Mesendoderm (in vitro differentiated cells): ENCODE measurements at regions not wholly inside any gene's neighbourhood (a gene's known extent, or its start where the extent isn't known, plus 50 kb on each side); places are given as distances from the start of the nearest gene placed in this dataset.
A peak's percentile ranks its signal among the peaks of the same experiment; 100 is the strongest.

ENCODE experiments used
- DNase-seq: peaks from one replicate; pipeline ENCODE4 v3.0.0; 2013
- H2AK5ac ChIP-seq: 2 replicates; pipeline ENCODE4 v1.6.1; 2013; ENCODE audit warnings: low read length, inconsistent platforms
- H2BK120ac ChIP-seq: 2 replicates; pipeline ENCODE4 v1.6.1; 2013; ENCODE audit warnings: low read depth, mild to moderate bottlenecking, low read length, moderate library complexity, mixed read lengths
- H2BK15ac ChIP-seq: replicated peaks from 2 replicates; pipeline ENCODE4 v1.6.1; 2013; ENCODE audit warnings: low read depth, mild to moderate bottlenecking, moderate library complexity
- H2BK5ac ChIP-seq: 2 replicates; pipeline ENCODE4 v1.6.1; 2013; ENCODE audit warnings: low read length, inconsistent platforms
- H3K18ac ChIP-seq: 2 replicates; pipeline ENCODE4 v1.6.1; 2013; ENCODE audit warnings: mild to moderate bottlenecking, low read length, mixed read lengths
- H3K23ac ChIP-seq: one replicate; pipeline ENCODE4 v1.6.1; 2013; ENCODE audit warnings: low read length
- H3K27ac ChIP-seq: 2 replicates; pipeline ENCODE4 v1.5.1; 2013; ENCODE audit warnings: low read depth, mild to moderate bottlenecking, inconsistent platforms, low read length, moderate library complexity
- H3K27me3 ChIP-seq: 2 replicates; pipeline ENCODE4 v1.6.1; 2013; ENCODE audit warnings: low read length, control low read depth, mild to moderate bottlenecking, inconsistent platforms; ENCODE audit not compliant: insufficient read depth, poor library complexity
- H3K36me3 ChIP-seq: 2 replicates; pipeline ENCODE4 v1.6.1; 2013; ENCODE audit warnings: low read length, inconsistent platforms; ENCODE audit not compliant: control insufficient read depth, insufficient read depth
- H3K4ac ChIP-seq: one replicate; pipeline ENCODE4 v1.6.1; 2013; ENCODE audit warnings: low read depth, mild to moderate bottlenecking, low read length, moderate library complexity
- H3K4me1 ChIP-seq: 2 replicates; pipeline ENCODE4 v1.6.1; 2013; ENCODE audit warnings: low read depth, low read length, inconsistent platforms; ENCODE audit not compliant: control insufficient read depth
- H3K4me2 ChIP-seq: 2 replicates; pipeline ENCODE4 v1.6.1; 2013; ENCODE audit warnings: low read length
- H3K4me3 ChIP-seq: 2 replicates; pipeline ENCODE4 v1.5.1; 2013; ENCODE audit warnings: mild to moderate bottlenecking, low read length
- H3K56ac ChIP-seq: one replicate; pipeline ENCODE4 v1.6.1; 2013; ENCODE audit warnings: low read length
- H3K79me1 ChIP-seq: 2 replicates; pipeline ENCODE4 v1.6.1; 2013; ENCODE audit warnings: low read length, inconsistent platforms
- H3K79me2 ChIP-seq: 2 replicates; pipeline ENCODE4 v1.6.1; 2013; ENCODE audit warnings: mild to moderate bottlenecking, low read length; ENCODE audit not compliant: control insufficient read depth, insufficient read depth
- H3K9ac ChIP-seq: 2 replicates; pipeline ENCODE4 v1.6.1; 2013; ENCODE audit warnings: low read length, inconsistent platforms
- H4K5ac ChIP-seq: one replicate; pipeline ENCODE4 v1.6.1; 2013; ENCODE audit warnings: low read length
- H4K8ac ChIP-seq: one replicate; pipeline ENCODE4 v1.6.1; 2013; ENCODE audit warnings: low read depth, mild to moderate bottlenecking, control low read depth, low read length, moderate library complexity
- WGBS: extraction: QIAGEN DNeasy Blood & Tissue Kit; methylation state at CpG from one replicate; pipeline ENCODE4 v1.1.7; 2013; ENCODE audit warnings: low lambda C conversion rate, missing lambda C conversion rate; ENCODE audit not compliant: insufficient coverage; ENCODE audit errors: extremely low coverage; 5-methylcytosine and 5-hydroxymethylcytosine counted together

- H3K79me1 ChIP-seq, result peaks cover 10% of the 10 kb centered on the region
- H3K56ac ChIP-seq, result no peak overlapping the region
- no peak overlapping the region for H3K9ac ChIP-seq
- DNase-seq, result no peak
- no peak overlapping the region for H2AK5ac ChIP-seq
- H3K4me3 ChIP-seq, result no peak overlapping the region
- H3K27ac ChIP-seq, result no peak overlapping the region
- no CpG with 5 or more reads among the region's 24 CpGs for WGBS
- no peaks in the 10 kb centered on the region for H3K4me1 ChIP-seq
- H2BK5ac ChIP-seq, result no peak overlapping the region
- no peaks in the 10 kb centered on the region for H3K79me2 ChIP-seq
- no peaks in the 10 kb centered on the region for H3K36me3 ChIP-seq
- no peak overlapping the region for H2BK120ac ChIP-seq
- no peak overlapping the region for H3K4ac ChIP-seq
- H3K27me3 ChIP-seq, result no peaks in the 10 kb centered on the region
- H2BK15ac ChIP-seq, result no peak overlapping the region
- H4K8ac ChIP-seq, result no peak overlapping the region
- H3K4me2 ChIP-seq, result no peak overlapping the region
- H3K18ac ChIP-seq, result no peak overlapping the region
- no peak overlapping the region for H4K5ac ChIP-seq
- H3K23ac ChIP-seq, result no peak overlapping the region
These were observed 112.1 kb downstream of the GLI2 start for GRCh38 chr2:120847700-120848321.

- Histone ChIP-seq H2BK5ac (no peak overlapping the region), H4K8ac (no peak overlapping the region), H2BK15ac (no peak overlapping the region), H3K23ac (no peak overlapping the region), H3K36me3 (no peaks in the 10 kb centered on the region), H3K4me3 (no peak overlapping the region), H3K79me1 (peaks cover 11% of the 10 kb centered on the region), H3K27ac (no peak overlapping the region), H2BK120ac (no peak overlapping the region), H3K4ac (no peak overlapping the region), H3K4me1 (no peaks in the 10 kb centered on the region), H4K5ac (no peak overlapping the region), H3K56ac (no peak overlapping the region), H3K79me2 (no peaks in the 10 kb centered on the region), H3K18ac (no peak overlapping the region), H3K9ac (no peak overlapping the region), H2AK5ac (no peak overlapping the region), H3K27me3 (no peaks in the 10 kb centered on the region), H3K4me2 (no peak overlapping the region)
- WGBS, result no CpG with 5 or more reads among the region's 2 CpGs
- DNase-seq, result no peak
These were observed 113.6 kb downstream of the GLI2 start for GRCh38 chr2:120849278-120849677.

GRCh38 chr2:120850551-120850950 is 114.9 kb downstream of the GLI2 start:
- DNase-seq, result no peak
- Histone ChIP-seq H3K79me2 (no peaks in the 10 kb centered on the region), H3K27ac (no peak overlapping the region), H3K36me3 (no peaks in the 10 kb centered on the region), H3K27me3 (no peaks in the 10 kb centered on the region), H3K79me1 (peaks cover 9% of the 10 kb centered on the region), H3K18ac (no peak overlapping the region), H2BK15ac (no peak overlapping the region), H3K56ac (no peak overlapping the region), H4K8ac (no peak overlapping the region), H3K9ac (no peak overlapping the region), H4K5ac (no peak overlapping the region), H3K4me1 (no peaks in the 10 kb centered on the region), H2AK5ac (no peak overlapping the region), H3K23ac (no peak overlapping the region), H3K4me2 (no peak overlapping the region), H2BK120ac (no peak overlapping the region), H3K4me3 (no peak overlapping the region), H3K4ac (no peak overlapping the region), H2BK5ac (no peak overlapping the region)
- WGBS, result no CpG with 5 or more reads among the region's 5 CpGs

- Histone ChIP-seq H3K56ac (no peak overlapping the region), H3K27ac (no peak overlapping the region), H3K4me3 (no peak overlapping the region), H3K79me2 (no peaks in the 10 kb centered on the region), H2AK5ac (no peak overlapping the region), H4K5ac (no peak overlapping the region), H2BK5ac (no peak overlapping the region), H3K9ac (no peak overlapping the region), H3K27me3 (no peaks in the 10 kb centered on the region), H2BK15ac (no peak overlapping the region), H4K8ac (no peak overlapping the region), H3K4me2 (no peak overlapping the region), H2BK120ac (no peak overlapping the region), H3K4me1 (no peaks in the 10 kb centered on the region), H3K23ac (no peak overlapping the region), H3K4ac (no peak overlapping the region), H3K18ac (no peak overlapping the region), H3K79me1 (peaks cover 9% of the 10 kb centered on the region), H3K36me3 (no peaks in the 10 kb centered on the region)
- DNase-seq, result peak; percentile 54
- WGBS, result no CpG with 5 or more reads among the region's 3 CpGs
These were observed 115.6 kb downstream of the GLI2 start for GRCh38 chr2:120851116-120851773.

- Histone ChIP-seq H3K27ac (no peak overlapping the region), H3K4me2 (no peak overlapping the region), H3K4me3 (no peak overlapping the region), H3K9ac (no peak overlapping the region), H3K56ac (no peak overlapping the region), H3K79me2 (no peaks in the 10 kb centered on the region), H4K5ac (no peak overlapping the region), H3K18ac (no peak overlapping the region), H3K79me1 (peaks cover 10% of the 10 kb centered on the region), H2AK5ac (no peak overlapping the region), H3K27me3 (no peaks in the 10 kb centered on the region), H2BK5ac (no peak overlapping the region), H3K36me3 (no peaks in the 10 kb centered on the region), H2BK120ac (no peak overlapping the region), H3K23ac (no peak overlapping the region), H3K4me1 (no peaks in the 10 kb centered on the region), H4K8ac (no peak overlapping the region), H2BK15ac (no peak overlapping the region), H3K4ac (no peak overlapping the region)
- no peak for DNase-seq
- no CpG with 5 or more reads among the region's 12 CpGs for WGBS
These were observed 116.6 kb downstream of the GLI2 start for GRCh38 chr2:120852200-120852815.
